SK-N-SH (cell line): ENCODE measurements at regions not wholly inside any gene's neighbourhood (a gene's known extent, or its start where the extent isn't known, plus 50 kb on each side); places are given as distances from the start of the nearest gene placed in this dataset.

Experiments used
- CTCF ChIA-PET: fragments of 300-600, 350-600 bp; formaldehyde crosslinking; extraction: SDS; loops from one replicate; lab custom pipeline; 2021; lab: Yijun Ruan, JAX
- POLR2A ChIA-PET: fragments of 350-600 bp; sonication (Branson Sonifier 250); formaldehyde crosslinking; extraction: SDS; loops from one replicate; lab custom pipeline; 2020; ENCODE audit warnings: antibody characterized with exemption, inconsistent platforms; lab: Yijun Ruan, JAX
- DNase-seq: peaks from one replicate; pipeline ENCODE4 v3.0.0; 2012
- H2AFZ ChIP-seq: fragments of 200-600 bp; sonication (generic); 2 replicates; pipeline ENCODE4 v1.8.1; 2016; ENCODE audit warnings: antibody characterized with exemption, mild to moderate bottlenecking, low read depth
- H3F3A ChIP-seq: fragments of 200-600 bp; sonication (generic); replicated peaks from 2 replicates; pipeline ENCODE3; 2016; ENCODE audit warnings: antibody characterized with exemption, mild to moderate bottlenecking; ENCODE audit not compliant: insufficient read depth
- H3K27ac ChIP-seq, 2 experiments: fragments of 200-500 bp in 1 of 2; fragments of 200-600 bp in 1 of 2; sonication (Bioruptor generic) in 1 of 2; sonication (generic), shearing (Covaris generic) in 1 of 2; 2 replicates each; pipeline versions ENCODE4 v1.5.1 to v1.6.1; 2014 to 2016; ENCODE audit warnings: low read depth in 2 of 2, inconsistent platforms in 1 of 2, low read length in 1 of 2, mild to moderate bottlenecking in 1 of 2, mixed read lengths in 1 of 2
- H3K27me3 ChIP-seq: fragments of 200-600 bp; sonication (generic), shearing (Covaris generic); 2 replicates; pipeline ENCODE4 v1.6.1; 2016; ENCODE audit warnings: mixed run types; ENCODE audit not compliant: insufficient read depth
- H3K36me3 ChIP-seq, 2 experiments: fragments of 200-500 bp in 1 of 2; fragments of 200-600 bp in 1 of 2; sonication (Bioruptor generic) in 1 of 2; sonication (generic) in 1 of 2; replicated peaks in 1 of 2; 2 replicates each; pipeline versions ENCODE3 to v1.5.1; 2014 to 2016; ENCODE audit warnings: low read length in 1 of 2, mild to moderate bottlenecking in 1 of 2; ENCODE audit not compliant: insufficient read depth in 2 of 2, control insufficient read depth in 1 of 2
- H3K4me1 ChIP-seq, 2 experiments: fragments of 200-500 bp in 1 of 2; fragments of 200-600 bp in 1 of 2; sonication (Bioruptor generic) in 1 of 2; sonication (generic), shearing (Covaris generic) in 1 of 2; 2 replicates each; pipeline versions ENCODE4 v1.5.1 to v1.6.1; 2014 to 2016; ENCODE audit warnings: low read depth in 1 of 2, low read length in 1 of 2, mixed run types in 1 of 2; ENCODE audit not compliant: insufficient read depth in 2 of 2, control insufficient read depth in 1 of 2
- H3K4me2 ChIP-seq: fragments of 200-600 bp; sonication (generic), shearing (Covaris generic); 2 replicates; pipeline ENCODE4 v1.6.1; 2017; ENCODE audit warnings: mixed run types
- H3K4me3 ChIP-seq, 2 experiments: fragments of 200-500 bp in 1 of 2; fragments of 200-600 bp in 1 of 2; sonication (Bioruptor generic) in 1 of 2; sonication (generic), shearing (Covaris generic) in 1 of 2; 2 replicates each; pipeline versions ENCODE4 v1.5.1 to v1.8.1; 2014 to 2016; ENCODE audit warnings: low read depth in 2 of 2, inconsistent platforms in 1 of 2, low read length in 1 of 2, mild to moderate bottlenecking in 1 of 2, mixed read lengths in 1 of 2, moderate library complexity in 1 of 2
- H3K79me2 ChIP-seq: fragments of 200-600 bp; sonication (generic); 2 replicates; pipeline ENCODE4 v1.8.1; 2017; ENCODE audit warnings: mild to moderate bottlenecking; ENCODE audit not compliant: insufficient read depth
- H3K9ac ChIP-seq: fragments of 200-600 bp; sonication (generic); 2 replicates; pipeline ENCODE4 v1.6.1; 2017; ENCODE audit warnings: mixed run types
- H3K9me2 ChIP-seq: fragments of 200-600 bp; sonication (generic); 2 replicates; pipeline ENCODE4 v1.6.1; 2017; ENCODE audit warnings: mixed run types
- H3K9me3 ChIP-seq: fragments of 200-600 bp; sonication (generic); 2 replicates; pipeline ENCODE4 v1.6.1; 2017; ENCODE audit warnings: mixed run types, mild to moderate bottlenecking, moderate library complexity
- H4K20me1 ChIP-seq: fragments of 200-600 bp; sonication (generic); 2 replicates; pipeline ENCODE4 v1.6.1; 2017; ENCODE audit warnings: mild to moderate bottlenecking, mixed run types; ENCODE audit not compliant: insufficient read depth
- ELF1 ChIP-seq: IDR thresholded peaks from 2 replicates; pipeline ENCODE4 v1.4.0; 2012
- EP300 ChIP-seq, 2 experiments: IDR thresholded peaks; 2 replicates each; pipeline versions ENCODE4 v1.4.0 to v1.6.1; 2012; ENCODE audit warnings: borderline replicate concordance in 1 of 2, low read depth in 1 of 2, low read length in 1 of 2
- FOXJ3 ChIP-seq: sonication (generic); formaldehyde crosslinking; IDR thresholded peaks from 2 replicates; pipeline ENCODE4 v1.5.1; 2020; ENCODE audit warnings: mild to moderate bottlenecking, missing genetic modification reagents
- GATA2 ChIP-seq: sonication (generic); formaldehyde crosslinking; IDR thresholded peaks from 2 replicates; pipeline ENCODE4 v1.5.0; 2020; ENCODE audit warnings: mild to moderate bottlenecking, missing genetic modification reagents
- NFIC ChIP-seq: IDR thresholded peaks from 2 replicates; pipeline ENCODE4 v1.4.0; 2012; ENCODE audit warnings: borderline replicate concordance
- RFX5 ChIP-seq: IDR thresholded peaks from 2 replicates; pipeline ENCODE4 v1.6.1; 2012; ENCODE audit warnings: mild to moderate bottlenecking, improper control_type of control experiment, low read length
- RXRA ChIP-seq: IDR thresholded peaks from 2 replicates; pipeline ENCODE4 v1.4.0; 2012; ENCODE audit warnings: low read depth, mild to moderate bottlenecking, borderline replicate concordance
- SIN3A ChIP-seq: IDR thresholded peaks from 2 replicates; pipeline ENCODE4 v1.6.1; 2012; ENCODE audit warnings: low read depth, mild to moderate bottlenecking, low read length, moderate library complexity, borderline replicate concordance
- TCF12 ChIP-seq: IDR thresholded peaks from 2 replicates; pipeline ENCODE4 v1.4.0; 2012
- WGBS: methylation state at CpG from one replicate; pipeline ENCODE4 v1.1.6; 2017; ENCODE audit warnings: low lambda C conversion rate; 5-methylcytosine and 5-hydroxymethylcytosine counted together
- TF ChIP-seq, protein P1 (sequence below): IDR thresholded peaks from 2 replicates; pipeline ENCODE4; 2012
- TF ChIP-seq, protein P2 (sequence below): fragments of 150-350 bp; IDR thresholded peaks from 2 replicates; pipeline ENCODE4 v1.6.1; 2016; ENCODE audit warnings: mild to moderate bottlenecking, low read depth, low read length
- TF ChIP-seq, protein P3 (sequence below): fragments of 200-600 bp; sonication (generic); IDR thresholded peaks from 2 replicates; pipeline ENCODE4 v1.6.1; 2017; ENCODE audit warnings: antibody characterized with exemption, mild to moderate bottlenecking, moderate library complexity
- TF ChIP-seq, protein P4 (sequence below): IDR thresholded peaks from 2 replicates; pipeline ENCODE4 v1.4.0; 2012; ENCODE audit warnings: low read depth, borderline replicate concordance

DNA sequence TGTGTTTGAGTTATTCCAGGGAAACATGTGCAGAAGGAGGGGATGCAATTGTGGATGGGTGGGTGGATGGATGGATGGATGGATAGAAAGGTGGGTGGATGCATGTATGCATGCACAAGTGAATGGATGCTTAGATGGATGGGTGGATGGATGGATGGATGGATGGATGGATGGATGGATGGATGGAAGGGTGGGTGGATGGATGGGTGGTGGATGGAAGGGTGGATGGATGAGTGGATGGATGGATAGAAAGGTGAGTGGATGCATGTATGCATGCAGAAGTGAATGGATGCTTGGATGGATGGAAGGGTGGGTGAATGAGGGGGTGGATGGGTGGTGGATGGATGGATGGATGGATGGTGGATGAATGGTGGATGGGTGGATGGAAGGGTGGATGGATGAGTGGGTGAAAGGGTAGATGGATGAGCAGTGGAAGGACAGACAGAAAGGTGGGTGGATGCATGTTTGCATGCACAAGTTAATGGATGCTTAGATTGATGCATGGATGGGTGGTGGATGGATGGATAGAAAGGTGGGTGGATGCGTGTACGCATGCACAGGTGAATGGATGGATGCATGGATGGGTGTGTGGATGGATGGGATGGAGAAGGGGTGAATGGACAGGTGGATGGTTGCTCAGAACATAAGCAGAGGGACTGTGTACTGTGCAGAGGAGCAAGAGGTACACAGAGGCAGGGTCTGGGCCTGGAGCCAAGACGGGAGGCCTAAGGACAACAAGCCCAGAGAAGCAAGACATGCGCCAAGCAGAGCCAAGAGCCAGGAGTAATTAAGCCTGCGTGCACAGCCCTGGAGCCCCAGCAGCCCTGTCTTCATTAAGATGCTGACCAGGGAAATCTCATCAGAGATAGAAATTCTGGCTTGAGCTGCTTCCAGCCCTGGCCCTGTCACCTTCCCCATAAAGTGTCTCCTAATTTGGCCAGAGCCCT is 84.6 kb upstream of the PPP1R26 start (continued):
- TF ChIP-seq RXRA = no peak
- TF ChIP-seq RFX5 = no peak

DNA sequence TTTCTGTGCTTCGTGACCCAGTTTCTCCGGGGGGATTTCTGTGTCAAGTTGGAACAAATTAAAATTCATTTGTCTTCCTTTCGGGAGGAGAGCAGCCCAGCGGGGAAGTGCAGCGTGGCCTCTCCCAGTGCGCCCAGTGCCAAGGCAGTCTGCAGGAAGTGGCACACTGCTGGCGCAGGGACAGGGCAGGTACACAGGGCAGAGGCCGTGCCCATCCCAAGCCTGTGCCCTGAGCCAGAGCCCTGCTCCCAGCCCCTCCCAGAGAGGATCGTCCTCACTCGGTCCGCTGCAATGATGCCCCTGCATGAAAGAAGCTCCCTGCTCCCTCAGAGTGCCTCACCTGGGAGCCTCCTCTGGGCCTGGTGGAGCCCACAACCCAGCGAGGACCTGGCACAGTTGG is 82.4 kb upstream of the PPP1R26 start:
- Histone ChIP-seq H3K4me2 (no peak overlapping the region), H3K4me1 (no peaks in the 10 kb centered on the region), H2AFZ (no peak overlapping the region), H3K79me2 (no peaks in the 10 kb centered on the region), H3K4me3 (no peak overlapping the region), H3K9me2 (no peaks in the 10 kb centered on the region), H3K9ac (no peak overlapping the region), H3F3A (no peaks in the 10 kb centered on the region), H3K36me3 (no peaks in the 10 kb centered on the region), H4K20me1 (no peaks in the 10 kb centered on the region), H3K27ac (no peak overlapping the region), H3K9me3 (no peaks in the 10 kb centered on the region), H3K27me3 (no peaks in the 10 kb centered on the region)
- POLR2A ChIA-PET = no interaction called here
- TF ChIP-seq SIN3A (no peak), RXRA (no peak), TCF12 (no peak), EP300 (IDR thresholded peaks at IDR 0.05; ENCODE audit: borderline replicate concordance in 1 of 2, low read depth in 1 of 2, low read length in 1 of 2) (no peak), ELF1 (no peak), NFIC (no peak), GATA2 (CRISPR knock-in tag) (no peak), FOXJ3 (CRISPR knock-in tag) (no peak)
- TF ChIP-seq, protein P1, sequence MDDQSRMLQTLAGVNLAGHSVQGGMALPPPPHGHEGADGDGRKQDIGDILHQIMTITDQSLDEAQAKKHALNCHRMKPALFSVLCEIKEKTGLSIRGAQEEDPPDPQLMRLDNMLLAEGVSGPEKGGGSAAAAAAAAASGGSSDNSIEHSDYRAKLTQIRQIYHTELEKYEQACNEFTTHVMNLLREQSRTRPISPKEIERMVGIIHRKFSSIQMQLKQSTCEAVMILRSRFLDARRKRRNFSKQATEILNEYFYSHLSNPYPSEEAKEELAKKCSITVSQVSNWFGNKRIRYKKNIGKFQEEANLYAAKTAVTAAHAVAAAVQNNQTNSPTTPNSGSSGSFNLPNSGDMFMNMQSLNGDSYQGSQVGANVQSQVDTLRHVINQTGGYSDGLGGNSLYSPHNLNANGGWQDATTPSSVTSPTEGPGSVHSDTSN = no peak
- TF ChIP-seq, protein P2, sequence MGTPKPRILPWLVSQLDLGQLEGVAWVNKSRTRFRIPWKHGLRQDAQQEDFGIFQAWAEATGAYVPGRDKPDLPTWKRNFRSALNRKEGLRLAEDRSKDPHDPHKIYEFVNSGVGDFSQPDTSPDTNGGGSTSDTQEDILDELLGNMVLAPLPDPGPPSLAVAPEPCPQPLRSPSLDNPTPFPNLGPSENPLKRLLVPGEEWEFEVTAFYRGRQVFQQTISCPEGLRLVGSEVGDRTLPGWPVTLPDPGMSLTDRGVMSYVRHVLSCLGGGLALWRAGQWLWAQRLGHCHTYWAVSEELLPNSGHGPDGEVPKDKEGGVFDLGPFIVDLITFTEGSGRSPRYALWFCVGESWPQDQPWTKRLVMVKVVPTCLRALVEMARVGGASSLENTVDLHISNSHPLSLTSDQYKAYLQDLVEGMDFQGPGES = no peak
- TF ChIP-seq, protein P3, sequence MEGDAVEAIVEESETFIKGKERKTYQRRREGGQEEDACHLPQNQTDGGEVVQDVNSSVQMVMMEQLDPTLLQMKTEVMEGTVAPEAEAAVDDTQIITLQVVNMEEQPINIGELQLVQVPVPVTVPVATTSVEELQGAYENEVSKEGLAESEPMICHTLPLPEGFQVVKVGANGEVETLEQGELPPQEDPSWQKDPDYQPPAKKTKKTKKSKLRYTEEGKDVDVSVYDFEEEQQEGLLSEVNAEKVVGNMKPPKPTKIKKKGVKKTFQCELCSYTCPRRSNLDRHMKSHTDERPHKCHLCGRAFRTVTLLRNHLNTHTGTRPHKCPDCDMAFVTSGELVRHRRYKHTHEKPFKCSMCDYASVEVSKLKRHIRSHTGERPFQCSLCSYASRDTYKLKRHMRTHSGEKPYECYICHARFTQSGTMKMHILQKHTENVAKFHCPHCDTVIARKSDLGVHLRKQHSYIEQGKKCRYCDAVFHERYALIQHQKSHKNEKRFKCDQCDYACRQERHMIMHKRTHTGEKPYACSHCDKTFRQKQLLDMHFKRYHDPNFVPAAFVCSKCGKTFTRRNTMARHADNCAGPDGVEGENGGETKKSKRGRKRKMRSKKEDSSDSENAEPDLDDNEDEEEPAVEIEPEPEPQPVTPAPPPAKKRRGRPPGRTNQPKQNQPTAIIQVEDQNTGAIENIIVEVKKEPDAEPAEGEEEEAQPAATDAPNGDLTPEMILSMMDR = no peak
- TF ChIP-seq, protein P4, sequence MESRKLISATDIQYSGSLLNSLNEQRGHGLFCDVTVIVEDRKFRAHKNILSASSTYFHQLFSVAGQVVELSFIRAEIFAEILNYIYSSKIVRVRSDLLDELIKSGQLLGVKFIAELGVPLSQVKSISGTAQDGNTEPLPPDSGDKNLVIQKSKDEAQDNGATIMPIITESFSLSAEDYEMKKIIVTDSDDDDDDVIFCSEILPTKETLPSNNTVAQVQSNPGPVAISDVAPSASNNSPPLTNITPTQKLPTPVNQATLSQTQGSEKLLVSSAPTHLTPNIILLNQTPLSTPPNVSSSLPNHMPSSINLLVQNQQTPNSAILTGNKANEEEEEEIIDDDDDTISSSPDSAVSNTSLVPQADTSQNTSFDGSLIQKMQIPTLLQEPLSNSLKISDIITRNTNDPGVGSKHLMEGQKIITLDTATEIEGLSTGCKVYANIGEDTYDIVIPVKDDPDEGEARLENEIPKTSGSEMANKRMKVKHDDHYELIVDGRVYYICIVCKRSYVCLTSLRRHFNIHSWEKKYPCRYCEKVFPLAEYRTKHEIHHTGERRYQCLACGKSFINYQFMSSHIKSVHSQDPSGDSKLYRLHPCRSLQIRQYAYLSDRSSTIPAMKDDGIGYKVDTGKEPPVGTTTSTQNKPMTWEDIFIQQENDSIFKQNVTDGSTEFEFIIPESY = no peak
- CTCF ChIA-PET = interaction anchor here (1.9 to 2.2 kb wide), 2 partner anchors 15 to 310 kb away, joined by 7 read pairs; partner anchors contain the start of gene OLFM1
- no peak for DNase-seq
- WGBS = 71% methylated on average over 4 of the region's 12 CpGs
